ENCODE measurements at regions not wholly inside any gene's neighbourhood (a gene's known extent, or its start where the extent isn't known, plus 50 kb on each side); places are given as distances from the start of the nearest gene placed in this dataset.
A peak's percentile ranks its signal among the peaks of the same experiment; 100 is the strongest.

DNA sequence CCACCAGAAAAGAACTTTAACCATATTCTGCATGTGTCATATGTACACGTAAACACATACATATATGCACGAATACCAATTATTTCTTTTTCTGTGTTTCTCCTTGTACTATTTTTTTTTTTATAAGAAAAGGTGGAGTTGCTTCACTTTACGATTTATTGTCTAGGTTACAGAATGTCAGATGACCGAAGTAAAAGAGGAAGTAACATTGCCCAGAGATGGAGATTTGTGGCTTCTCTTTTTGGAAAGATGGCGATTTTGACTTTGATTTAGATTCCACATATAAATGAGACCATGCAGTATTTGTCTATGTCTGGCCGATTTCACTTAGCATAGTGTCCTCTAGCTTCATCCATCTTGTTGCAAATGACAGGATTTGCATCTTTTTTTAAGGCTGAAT lies 293.1 kb downstream of the SV2B start:
- WGBS, 2 experiments (ENCODE audit: low coverage in 1 of 2, low lambda C conversion rate in 2 of 2, missing lambda C conversion rate in 2 of 2), result 39 to 41% methylated on average over 6 of the region's 6 CpGs
- no peaks in the 10 kb centered on the region for H3K79me2 ChIP-seq (ENCODE audit: insufficient read depth)
- in situ Hi-C loops (cut with MboI), result no loop called here

DNA sequence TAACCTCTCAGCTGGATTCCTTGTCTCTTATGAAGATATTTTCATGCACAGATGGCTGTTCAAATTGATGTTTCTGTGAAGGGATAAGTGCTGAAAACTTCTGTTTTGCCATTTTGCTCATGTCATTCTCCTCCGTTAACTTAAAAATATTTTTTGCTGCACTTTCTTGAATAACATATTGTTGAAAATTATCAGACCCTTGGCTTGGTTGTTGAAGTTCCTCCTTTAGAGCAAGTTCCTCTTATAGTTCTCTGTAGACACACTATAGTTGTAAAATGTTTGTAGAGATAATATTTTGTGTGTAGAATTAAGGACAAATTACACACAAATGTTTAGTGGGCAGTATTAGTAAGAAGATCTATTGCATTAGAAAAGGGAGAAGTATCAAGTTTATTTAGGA lies 300.4 kb downstream of the SV2B start:
- no peaks in the 10 kb centered on the region for H3K36me3 ChIP-seq (ENCODE audit: low read depth)
- 25 to 32% methylated on average over 1 of the region's 1 CpG for WGBS, 2 experiments (ENCODE audit: low coverage in 1 of 2, low lambda C conversion rate in 2 of 2, missing lambda C conversion rate in 2 of 2)
- H4K20me1 ChIP-seq (ENCODE audit: insufficient read depth), result no peaks in the 10 kb centered on the region
- in situ Hi-C loops (cut with MboI), result no loop called here
- DNase-seq, result no peak
- H3K79me2 ChIP-seq (ENCODE audit: insufficient read depth), result no peaks in the 10 kb centered on the region
- no peak for TF ChIP-seq EZH2 (IDR thresholded peaks at IDR 0.05; ENCODE audit: insufficient read depth, poor library complexity, severe bottlenecking)
- TF ChIP-seq EZH2phosphoT487 (IDR thresholded peaks at IDR 0.05; ENCODE audit: insufficient read depth, low read depth), result no peak
- no peak overlapping the region for H3K27ac ChIP-seq
- no peaks in the 10 kb centered on the region for H3K9me2 ChIP-seq (ENCODE audit: insufficient read depth)
- H3K4me2 ChIP-seq (ENCODE audit: unreplicated experiment), result no peak overlapping the region
- no peak overlapping the region for H2AFZ ChIP-seq
- no peak overlapping the region for H3K4me3 ChIP-seq
- H3K4me1 ChIP-seq (ENCODE audit: insufficient read depth), result no peaks in the 10 kb centered on the region
- H3K27me3 ChIP-seq (replicated peaks; ENCODE audit: insufficient read depth), result no peaks in the 10 kb centered on the region
- no peak overlapping the region for H3K9ac ChIP-seq
- no peaks in the 10 kb centered on the region for H3F3A ChIP-seq (ENCODE audit: insufficient read depth)
- H3K9me3 ChIP-seq (ENCODE audit: low read depth), result no peaks in the 10 kb centered on the region

More for the DNA sequence above, 293.1 kb downstream of the SV2B start:
- TF ChIP-seq EZH2 (IDR thresholded peaks at IDR 0.05; ENCODE audit: insufficient read depth, poor library complexity, severe bottlenecking) (no peak), EZH2phosphoT487 (IDR thresholded peaks at IDR 0.05; ENCODE audit: insufficient read depth, low read depth) (no peak)
- DNase-seq, result no peak
- Histone ChIP-seq H4K20me1 (ENCODE audit: insufficient read depth) (no peaks in the 10 kb centered on the region), H3K4me2 (ENCODE audit: unreplicated experiment) (no peak overlapping the region), H3K4me3 (no peak overlapping the region), H3K27ac (no peak overlapping the region), H3K36me3 (ENCODE audit: low read depth) (no peaks in the 10 kb centered on the region), H3K27me3 (replicated peaks; ENCODE audit: insufficient read depth) (no peaks in the 10 kb centered on the region), H3F3A (ENCODE audit: insufficient read depth) (no peaks in the 10 kb centered on the region), H2AFZ (no peak overlapping the region), H3K9me3 (ENCODE audit: low read depth) (no peaks in the 10 kb centered on the region), H3K4me1 (ENCODE audit: insufficient read depth) (no peaks in the 10 kb centered on the region), H3K9me2 (ENCODE audit: insufficient read depth) (no peaks in the 10 kb centered on the region), H3K9ac (no peak overlapping the region)

DNA sequence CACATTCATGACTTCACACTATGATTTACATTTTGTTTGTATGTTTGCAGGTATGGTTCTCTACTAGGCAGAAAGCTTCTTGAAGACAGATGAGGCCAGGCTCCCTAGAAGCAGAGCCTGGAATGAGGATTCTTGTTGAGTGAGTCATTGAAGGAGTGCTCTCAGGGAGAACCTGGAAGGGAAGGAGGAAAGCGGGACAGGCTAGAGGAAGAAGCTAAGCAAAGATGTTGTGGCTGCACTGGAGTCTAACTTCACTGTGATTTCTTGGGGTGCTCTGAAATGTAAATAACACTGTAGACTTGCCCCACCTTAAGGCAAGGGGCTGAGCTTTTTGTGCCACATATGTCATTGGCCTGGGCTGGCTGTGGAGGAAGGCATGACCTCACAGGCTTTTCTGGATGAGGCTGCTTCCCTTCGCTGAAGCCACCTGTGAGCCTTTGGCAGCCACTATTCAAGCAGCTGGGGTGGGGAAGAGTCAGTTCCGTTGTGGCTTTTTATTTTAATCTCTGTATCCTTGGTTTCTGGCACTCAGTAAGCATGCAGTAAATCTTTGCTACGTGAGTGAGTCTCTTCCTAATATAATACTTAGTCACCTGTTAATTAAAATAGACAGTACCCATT lies 307.3 kb downstream of the SV2B start:
- Histone ChIP-seq H3F3A (ENCODE audit: insufficient read depth) (no peaks in the 10 kb centered on the region), H3K4me3 (no peak overlapping the region), H3K27me3 (replicated peaks; ENCODE audit: insufficient read depth) (no peaks in the 10 kb centered on the region), H4K20me1 (ENCODE audit: insufficient read depth) (no peaks in the 10 kb centered on the region), H2AFZ (no peak overlapping the region), H3K9me3 (ENCODE audit: low read depth) (no peaks in the 10 kb centered on the region), H3K27ac (no peak overlapping the region), H3K4me1 (ENCODE audit: insufficient read depth) (no peaks in the 10 kb centered on the region), H3K4me2 (ENCODE audit: unreplicated experiment) (no peak overlapping the region), H3K9me2 (ENCODE audit: insufficient read depth) (no peaks in the 10 kb centered on the region), H3K9ac (no peak overlapping the region), H3K79me2 (ENCODE audit: insufficient read depth) (no peaks in the 10 kb centered on the region), H3K36me3 (ENCODE audit: low read depth) (no peaks in the 10 kb centered on the region)
- in situ Hi-C loops (cut with MboI), result no loop called here
- TF ChIP-seq EZH2 (IDR thresholded peaks at IDR 0.05; ENCODE audit: insufficient read depth, poor library complexity, severe bottlenecking), result no peak
- no peak for TF ChIP-seq EZH2phosphoT487 (IDR thresholded peaks at IDR 0.05; ENCODE audit: insufficient read depth, low read depth)
- peak; percentile 12 for DNase-seq
- WGBS, 2 experiments (ENCODE audit: low coverage in 1 of 2, low lambda C conversion rate in 2 of 2, missing lambda C conversion rate in 2 of 2), result 47% methylated on average over 4 of the region's 4 CpGs

DNA sequence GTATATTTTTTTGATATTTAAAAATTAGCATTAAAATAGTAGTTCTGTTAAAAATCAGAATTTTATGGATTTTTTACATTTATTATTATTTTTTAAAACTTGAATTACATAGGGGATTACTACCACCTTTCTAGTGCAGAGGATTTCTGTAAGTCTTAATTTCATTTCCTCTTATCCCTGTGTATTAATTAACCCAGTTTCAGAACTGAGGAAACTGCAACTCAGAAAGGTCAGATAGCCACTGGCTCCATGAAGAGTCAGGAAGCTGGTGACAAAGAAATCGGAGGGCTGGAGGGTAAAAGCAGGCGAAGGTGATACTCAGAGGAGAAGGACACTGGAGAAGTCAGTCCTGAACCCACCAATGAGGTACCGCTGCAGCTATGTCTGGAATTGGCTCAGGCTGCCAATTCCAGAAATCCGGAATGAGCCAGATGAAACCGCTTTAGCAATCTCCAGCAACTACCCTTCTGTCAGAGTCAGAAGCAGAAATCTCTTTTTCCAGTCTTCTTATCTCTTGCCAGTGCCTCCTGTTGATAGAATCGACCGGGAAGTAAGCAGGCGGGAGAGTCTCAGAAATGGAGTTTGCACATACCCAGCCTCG lies 308.5 kb downstream of the SV2B start:
- Histone ChIP-seq H3K36me3 (ENCODE audit: low read depth) (no peaks in the 10 kb centered on the region), H3K9me3 (ENCODE audit: low read depth) (no peaks in the 10 kb centered on the region), H4K20me1 (ENCODE audit: insufficient read depth) (no peaks in the 10 kb centered on the region), H3K9ac (no peak overlapping the region), H3K4me1 (ENCODE audit: insufficient read depth) (no peaks in the 10 kb centered on the region), H3K79me2 (ENCODE audit: insufficient read depth) (no peaks in the 10 kb centered on the region), H3K4me3 (no peak overlapping the region), H3F3A (ENCODE audit: insufficient read depth) (no peaks in the 10 kb centered on the region), H3K9me2 (ENCODE audit: insufficient read depth) (no peaks in the 10 kb centered on the region), H2AFZ (no peak overlapping the region), H3K4me2 (ENCODE audit: unreplicated experiment) (no peak overlapping the region), H3K27me3 (replicated peaks; ENCODE audit: insufficient read depth) (no peaks in the 10 kb centered on the region), H3K27ac (no peak overlapping the region)
- WGBS, 2 experiments (ENCODE audit: low coverage in 1 of 2, low lambda C conversion rate in 2 of 2, missing lambda C conversion rate in 2 of 2), result 42 to 46% methylated on average over 9 of the region's 9 CpGs
- TF ChIP-seq EZH2 (IDR thresholded peaks at IDR 0.05; ENCODE audit: insufficient read depth, poor library complexity, severe bottlenecking), result no peak
- no peak for TF ChIP-seq EZH2phosphoT487 (IDR thresholded peaks at IDR 0.05; ENCODE audit: insufficient read depth, low read depth)
- DNase-seq, result no peak
- in situ Hi-C loops (cut with MboI), result no loop called here
